ENCODE measurements at regions not wholly inside any gene's neighbourhood (a gene's known extent, or its start where the extent isn't known, plus 50 kb on each side); places are given as distances from the start of the nearest gene placed in this dataset.

GRCh38 chr6:27025351-27025750 is 222.2 kb upstream of the PRSS16 start:
- no peak for DNase-seq (ENCODE audit: low spot score)
- H3K27ac Mint-ChIP-seq: no peak overlapping the region
- no peaks in the 10 kb centered on the region for H3K36me3 Mint-ChIP-seq (ENCODE audit: low read depth)
- Histone ChIP-seq H4K20me1 (replicated peaks; ENCODE audit: insufficient read depth) (no peaks in the 10 kb centered on the region), H3K27me3 (ENCODE audit: insufficient read depth) (no peaks in the 10 kb centered on the region), H3K4me3 (no peak overlapping the region), H3K9me2 (ENCODE audit: insufficient read depth) (no peaks in the 10 kb centered on the region), H3K27ac (ENCODE audit: low read depth) (no peak overlapping the region), H3K4me2 (no peak overlapping the region), H3F3A (replicated peaks; ENCODE audit: low read depth) (no peaks in the 10 kb centered on the region), H3K36me3 (ENCODE audit: insufficient read depth) (no peaks in the 10 kb centered on the region), H2AFZ (no peak overlapping the region), H3K4me1 (ENCODE audit: insufficient read depth) (no peaks in the 10 kb centered on the region), H3K79me2 (replicated peaks; ENCODE audit: insufficient read depth) (no peaks in the 10 kb centered on the region)
- 0 out of 3 replicates have a peak, but pooled peaks cover 4% of the 10 kb centered on the region for H3K4me1 Mint-ChIP-seq
- H3K4me3 Mint-ChIP-seq: no peak overlapping the region
- no peaks in the 10 kb centered on the region for H3K27me3 Mint-ChIP-seq (ENCODE audit: insufficient read depth, low read depth, poor library complexity)
- no peaks in the 10 kb centered on the region for H3K9me3 Mint-ChIP-seq
- ATAC-seq: no peak
- TF ChIP-seq NANOG (IDR thresholded peaks at IDR 0.05; ENCODE audit: borderline replicate concordance): no peak
- no peak for TF ChIP-seq EZH2 (IDR thresholded peaks at IDR 0.05; ENCODE audit: low read depth, unreplicated experiment)
- TF ChIP-seq, protein P1, sequence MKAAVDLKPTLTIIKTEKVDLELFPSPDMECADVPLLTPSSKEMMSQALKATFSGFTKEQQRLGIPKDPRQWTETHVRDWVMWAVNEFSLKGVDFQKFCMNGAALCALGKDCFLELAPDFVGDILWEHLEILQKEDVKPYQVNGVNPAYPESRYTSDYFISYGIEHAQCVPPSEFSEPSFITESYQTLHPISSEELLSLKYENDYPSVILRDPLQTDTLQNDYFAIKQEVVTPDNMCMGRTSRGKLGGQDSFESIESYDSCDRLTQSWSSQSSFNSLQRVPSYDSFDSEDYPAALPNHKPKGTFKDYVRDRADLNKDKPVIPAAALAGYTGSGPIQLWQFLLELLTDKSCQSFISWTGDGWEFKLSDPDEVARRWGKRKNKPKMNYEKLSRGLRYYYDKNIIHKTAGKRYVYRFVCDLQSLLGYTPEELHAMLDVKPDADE (IDR thresholded peaks at IDR 0.05): no peak
- TF ChIP-seq EZH2phosphoT487 (IDR thresholded peaks at IDR 0.05; ENCODE audit: unreplicated experiment): no peak
- TF ChIP-seq STAT1 (IDR thresholded peaks at IDR 0.05; ENCODE audit: unreplicated experiment): no peak
- TF ChIP-seq JUNB (IDR thresholded peaks at IDR 0.05; ENCODE audit: unreplicated experiment): no peak
- no peak for TF ChIP-seq ZNF114 (CRISPR knock-in tag; IDR thresholded peaks at IDR 0.05)
- TF ChIP-seq ZNF331 (CRISPR knock-in tag; IDR thresholded peaks at IDR 0.05; ENCODE audit: low read depth): no peak
- TF ChIP-seq, protein P2, sequence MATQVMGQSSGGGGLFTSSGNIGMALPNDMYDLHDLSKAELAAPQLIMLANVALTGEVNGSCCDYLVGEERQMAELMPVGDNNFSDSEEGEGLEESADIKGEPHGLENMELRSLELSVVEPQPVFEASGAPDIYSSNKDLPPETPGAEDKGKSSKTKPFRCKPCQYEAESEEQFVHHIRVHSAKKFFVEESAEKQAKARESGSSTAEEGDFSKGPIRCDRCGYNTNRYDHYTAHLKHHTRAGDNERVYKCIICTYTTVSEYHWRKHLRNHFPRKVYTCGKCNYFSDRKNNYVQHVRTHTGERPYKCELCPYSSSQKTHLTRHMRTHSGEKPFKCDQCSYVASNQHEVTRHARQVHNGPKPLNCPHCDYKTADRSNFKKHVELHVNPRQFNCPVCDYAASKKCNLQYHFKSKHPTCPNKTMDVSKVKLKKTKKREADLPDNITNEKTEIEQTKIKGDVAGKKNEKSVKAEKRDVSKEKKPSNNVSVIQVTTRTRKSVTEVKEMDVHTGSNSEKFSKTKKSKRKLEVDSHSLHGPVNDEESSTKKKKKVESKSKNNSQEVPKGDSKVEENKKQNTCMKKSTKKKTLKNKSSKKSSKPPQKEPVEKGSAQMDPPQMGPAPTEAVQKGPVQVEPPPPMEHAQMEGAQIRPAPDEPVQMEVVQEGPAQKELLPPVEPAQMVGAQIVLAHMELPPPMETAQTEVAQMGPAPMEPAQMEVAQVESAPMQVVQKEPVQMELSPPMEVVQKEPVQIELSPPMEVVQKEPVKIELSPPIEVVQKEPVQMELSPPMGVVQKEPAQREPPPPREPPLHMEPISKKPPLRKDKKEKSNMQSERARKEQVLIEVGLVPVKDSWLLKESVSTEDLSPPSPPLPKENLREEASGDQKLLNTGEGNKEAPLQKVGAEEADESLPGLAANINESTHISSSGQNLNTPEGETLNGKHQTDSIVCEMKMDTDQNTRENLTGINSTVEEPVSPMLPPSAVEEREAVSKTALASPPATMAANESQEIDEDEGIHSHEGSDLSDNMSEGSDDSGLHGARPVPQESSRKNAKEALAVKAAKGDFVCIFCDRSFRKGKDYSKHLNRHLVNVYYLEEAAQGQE (IDR thresholded peaks at IDR 0.05; ENCODE audit: unreplicated experiment): no peak
- no peak for TF ChIP-seq CREB1 (CRISPR knock-in tag; IDR thresholded peaks at IDR 0.05; ENCODE audit: low read depth)
- no peak for TF ChIP-seq CTCF (conservative IDR thresholded peaks at IDR 0.05; ENCODE audit: low read depth in 2 of 2)
- TF ChIP-seq ZNF462 (CRISPR knock-in tag; IDR thresholded peaks at IDR 0.05): no peak
- TF ChIP-seq POLR2AphosphoS5 (IDR thresholded peaks at IDR 0.05; ENCODE audit: low read depth): no peak
